Naive thymus-derived CD8-positive, alpha-beta T cell (primary cell): ENCODE measurements at regions not wholly inside any gene's neighbourhood (a gene's known extent, or its start where the extent isn't known, plus 50 kb on each side); places are given as distances from the start of the nearest gene placed in this dataset.

Experiments used
- ATAC-seq, 2 donors: fragments of 150-1000 bp; cut with Tn5 transposase in 1 of 2; sonication (Bioruptor Pico), chemical (Tn5 transposase) in 1 of 2; 1 replicate in 1 of 2; 2 replicates in 1 of 2; pipeline ENCODE4 v1.10.0; 2021; ENCODE audit warnings: mild to moderate bottlenecking in 2 of 2, moderate library complexity in 2 of 2
- POLR2A ChIA-PET: fragments of 350-600 bp; sonication (Branson Sonifier 250); formaldehyde crosslinking; loops from one replicate; lab custom pipeline; 2021; ENCODE audit warnings: antibody characterized with exemption; lab: Charles Lee
- DNase-seq, 10 donors: peaks; one replicate each; pipeline versions ENCODE4 v3.0.0 to v3.0.0-alpha.2; 2020 to 2022
- H3K27ac Mint-ChIP-seq, 10 donors: one replicate each; pipeline ENCODE4 v1.8.0; 2020 to 2022; ENCODE audit warnings: mild to moderate bottlenecking in 10 of 10, mixed read lengths in 10 of 10, moderate library complexity in 4 of 10, inconsistent platforms in 1 of 10
- H3K27me3 Mint-ChIP-seq, 5 donors: one replicate each; pipeline ENCODE4 v1.8.0; 2021 to 2022; ENCODE audit warnings: mixed read lengths in 5 of 5
- H3K36me3 Mint-ChIP-seq, 3 donors: one replicate each; pipeline ENCODE4 v1.8.0; 2020 to 2022; ENCODE audit warnings: mixed read lengths in 3 of 3, mild to moderate bottlenecking in 2 of 3, inconsistent platforms in 1 of 3
- H3K4me1 Mint-ChIP-seq, 4 donors: one replicate each; pipeline ENCODE4 v1.8.0; 2021 to 2022; ENCODE audit warnings: mixed read lengths in 4 of 4
- H3K4me3 Mint-ChIP-seq, 10 donors: one replicate each; pipeline ENCODE4 v1.8.0; 2020 to 2022; ENCODE audit warnings: mild to moderate bottlenecking in 10 of 10, mixed read lengths in 10 of 10, moderate library complexity in 6 of 10, inconsistent platforms in 1 of 10
- H3K9me3 Mint-ChIP-seq, 9 donors: one replicate each; pipeline ENCODE4 v1.8.0; 2020 to 2022; ENCODE audit warnings: mixed read lengths in 9 of 9, mild to moderate bottlenecking in 3 of 9, inconsistent platforms in 1 of 9, moderate library complexity in 1 of 9

GRCh38 chr12:60394665-60395064 lies 798.8 kb downstream of the SLC16A7 start:
- H3K27ac Mint-ChIP-seq: no peak overlapping the region
- H3K4me1 Mint-ChIP-seq: no peaks in the 10 kb centered on the region
- no peaks in the 10 kb centered on the region for H3K36me3 Mint-ChIP-seq
- ATAC-seq (no peak), DNase-seq (no peak)
- H3K4me3 Mint-ChIP-seq: no peak overlapping the region
- POLR2A ChIA-PET: no interaction called here
- no peaks in the 10 kb centered on the region for H3K27me3 Mint-ChIP-seq
- peaks cover 0 to 7% (median 2%) of the 10 kb centered on the region in 9 donors for H3K9me3 Mint-ChIP-seq

- Mint-ChIP-seq H3K27me3 (no peaks in the 10 kb centered on the region), H3K27ac (no peak overlapping the region), H3K4me1 (no peaks in the 10 kb centered on the region), H3K4me3 (no peak overlapping the region), H3K36me3 (no peaks in the 10 kb centered on the region), H3K9me3 (peaks cover 0 to 13% (median 3%) of the 10 kb centered on the region in 9 donors)
- POLR2A ChIA-PET: no interaction called here
- DNase-seq (no peak), ATAC-seq (no peak)
Observed at GRCh38 chr12:60398547-60398946, 802.7 kb downstream of the SLC16A7 start.

GRCh38 chr12:60399064-60399463 lies 803.2 kb downstream of the SLC16A7 start:
- no peaks in the 10 kb centered on the region for H3K36me3 Mint-ChIP-seq
- DNase-seq: no peak
- no peak for ATAC-seq
- H3K27ac Mint-ChIP-seq: no peak overlapping the region
- no peaks in the 10 kb centered on the region for H3K4me1 Mint-ChIP-seq
- H3K4me3 Mint-ChIP-seq: no peak overlapping the region
- H3K9me3 Mint-ChIP-seq: peaks cover 0 to 13% (median 0%) of the 10 kb centered on the region in 9 donors
- no peaks in the 10 kb centered on the region for H3K27me3 Mint-ChIP-seq
- POLR2A ChIA-PET: no interaction called here

- ATAC-seq (no peak), DNase-seq (no peak)
- POLR2A ChIA-PET: no interaction called here
- Mint-ChIP-seq H3K9me3 (peaks cover 0 to 13% (median 0%) of the 10 kb centered on the region in 9 donors), H3K27ac (no peak overlapping the region), H3K36me3 (no peaks in the 10 kb centered on the region), H3K4me1 (no peaks in the 10 kb centered on the region), H3K4me3 (no peak overlapping the region), H3K27me3 (no peaks in the 10 kb centered on the region)
Observed at GRCh38 chr12:60402996-60403395, 807.2 kb downstream of the SLC16A7 start.

GRCh38 chr12:60415351-60415750 lies 819.5 kb downstream of the SLC16A7 start:
- ATAC-seq (no peak), DNase-seq (no peak)
- no peaks in the 10 kb centered on the region for H3K4me1 Mint-ChIP-seq
- H3K4me3 Mint-ChIP-seq: no peak overlapping the region
- H3K9me3 Mint-ChIP-seq: peaks cover 4 to 36% (median 12%) of the 10 kb centered on the region in 9 donors
- POLR2A ChIA-PET: no interaction called here
- no peaks in the 10 kb centered on the region for H3K36me3 Mint-ChIP-seq
- no peaks in the 10 kb centered on the region for H3K27me3 Mint-ChIP-seq
- H3K27ac Mint-ChIP-seq: no peak overlapping the region

GRCh38 chr12:60419986-60420385 lies 824.2 kb downstream of the SLC16A7 start:
- Mint-ChIP-seq H3K27ac (no peak overlapping the region), H3K4me3 (no peak overlapping the region), H3K4me1 (no peaks in the 10 kb centered on the region), H3K27me3 (no peaks in the 10 kb centered on the region), H3K36me3 (no peaks in the 10 kb centered on the region), H3K9me3 (peaks cover 2 to 23% (median 11%) of the 10 kb centered on the region in 9 donors)
- POLR2A ChIA-PET: no interaction called here
- DNase-seq (no peak), ATAC-seq (no peak)

- Mint-ChIP-seq H3K27me3 (no peaks in the 10 kb centered on the region), H3K36me3 (no peaks in the 10 kb centered on the region), H3K27ac (no peak overlapping the region), H3K9me3 (peaks cover 0 to 13% (median 7%) of the 10 kb centered on the region in 9 donors), H3K4me3 (no peak overlapping the region), H3K4me1 (no peaks in the 10 kb centered on the region)
- DNase-seq (no peak), ATAC-seq (no peak)
- POLR2A ChIA-PET: no interaction called here
Observed at GRCh38 chr12:60421741-60422140, 825.9 kb downstream of the SLC16A7 start.

- ATAC-seq (no peak), DNase-seq (no peak)
- POLR2A ChIA-PET: no interaction called here
- Mint-ChIP-seq H3K4me3 (no peak overlapping the region), H3K36me3 (no peaks in the 10 kb centered on the region), H3K27me3 (no peaks in the 10 kb centered on the region), H3K9me3 (peaks cover 0 to 27% (median 7%) of the 10 kb centered on the region in 9 donors), H3K27ac (no peak overlapping the region), H3K4me1 (peaks cover 0 to 1% (median 0%) of the 10 kb centered on the region in 4 donors)
Observed at GRCh38 chr12:60437297-60437696, 841.5 kb downstream of the SLC16A7 start.

- POLR2A ChIA-PET: no interaction called here
- Mint-ChIP-seq H3K9me3 (peaks cover 5 to 35% (median 15%) of the 10 kb centered on the region in 9 donors), H3K27me3 (no peaks in the 10 kb centered on the region), H3K27ac (no peak overlapping the region), H3K4me3 (no peak overlapping the region), H3K4me1 (peaks cover 0 to 1% (median 0%) of the 10 kb centered on the region in 4 donors), H3K36me3 (no peaks in the 10 kb centered on the region)
- DNase-seq (no peak), ATAC-seq (no peak)
Observed at GRCh38 chr12:60441577-60441976, 845.7 kb downstream of the SLC16A7 start.

- Mint-ChIP-seq H3K4me3 (no peak overlapping the region), H3K4me1 (no peaks in the 10 kb centered on the region), H3K27me3 (no peaks in the 10 kb centered on the region), H3K36me3 (no peaks in the 10 kb centered on the region), H3K27ac (no peak overlapping the region), H3K9me3 (peaks cover 0 to 25% (median 1%) of the 10 kb centered on the region in 9 donors)
- DNase-seq (no peak), ATAC-seq (no peak)
- POLR2A ChIA-PET: no interaction called here
Observed at GRCh38 chr12:60451457-60451856, 855.6 kb downstream of the SLC16A7 start.

GRCh38 chr12:60465060-60465459 lies 869.2 kb downstream of the SLC16A7 start:
- ATAC-seq: no peak
- no peak overlapping the region for H3K4me3 Mint-ChIP-seq
- H3K4me1 Mint-ChIP-seq: no peaks in the 10 kb centered on the region
- POLR2A ChIA-PET: no interaction called here
- no peak for DNase-seq
- H3K27ac Mint-ChIP-seq: no peak overlapping the region
- no peaks in the 10 kb centered on the region for H3K27me3 Mint-ChIP-seq
- peaks cover 0 to 10% (median 0%) of the 10 kb centered on the region in 9 donors for H3K9me3 Mint-ChIP-seq
- no peaks in the 10 kb centered on the region for H3K36me3 Mint-ChIP-seq

GRCh38 chr12:60468546-60468945 lies 872.7 kb downstream of the SLC16A7 start:
- Mint-ChIP-seq H3K36me3 (no peaks in the 10 kb centered on the region), H3K4me1 (no peaks in the 10 kb centered on the region), H3K27ac (no peak overlapping the region), H3K4me3 (no peak overlapping the region), H3K27me3 (no peaks in the 10 kb centered on the region), H3K9me3 (peaks cover 0 to 2% (median 0%) of the 10 kb centered on the region in 9 donors)
- POLR2A ChIA-PET: no interaction called here
- ATAC-seq (no peak), DNase-seq (no peak)

- H3K36me3 Mint-ChIP-seq: no peaks in the 10 kb centered on the region
- H3K4me3 Mint-ChIP-seq: no peak overlapping the region
- H3K4me1 Mint-ChIP-seq: no peaks in the 10 kb centered on the region
- POLR2A ChIA-PET: no interaction called here
- no peak overlapping the region for H3K27ac Mint-ChIP-seq
- H3K27me3 Mint-ChIP-seq: no peaks in the 10 kb centered on the region
- DNase-seq (no peak), ATAC-seq (no peak)
- peaks cover 0 to 5% (median 0%) of the 10 kb centered on the region in 9 donors for H3K9me3 Mint-ChIP-seq
Observed at GRCh38 chr12:60475825-60476224, 880.0 kb downstream of the SLC16A7 start.

GRCh38 chr12:60487284-60487683 lies 891.5 kb downstream of the SLC16A7 start:
- H3K36me3 Mint-ChIP-seq: no peaks in the 10 kb centered on the region
- no peaks in the 10 kb centered on the region for H3K4me1 Mint-ChIP-seq
- H3K9me3 Mint-ChIP-seq: peaks cover 0 to 15% (median 0%) of the 10 kb centered on the region in 9 donors
- no peak overlapping the region for H3K27ac Mint-ChIP-seq
- ATAC-seq (no peak), DNase-seq (no peak)
- no peak overlapping the region for H3K4me3 Mint-ChIP-seq
- POLR2A ChIA-PET: no interaction called here
- no peaks in the 10 kb centered on the region for H3K27me3 Mint-ChIP-seq
